Mucosa of descending colon (tissue), 3 donors: ENCODE measurements at regions not wholly inside any gene's neighbourhood (a gene's known extent, or its start where the extent isn't known, plus 50 kb on each side); places are given as distances from the start of the nearest gene placed in this dataset.

Experiments
- ATAC-seq: fragments of 200-7000 bp; cut with Tn5 transposase; one replicate; pipeline ENCODE4 v1.9.1; 2020; ENCODE audit warnings: mild to moderate bottlenecking, moderate library complexity
- DNase-seq, 3 donors: peaks; one replicate each; pipeline ENCODE4 v3.0.0-alpha.2; 2020
- H3K36me3 ChIP-seq: fragments of 200-600 bp; one replicate; pipeline ENCODE4 v1.8.0; 2021; ENCODE audit warnings: low read depth, mild to moderate bottlenecking
- H3K4me1 ChIP-seq: fragments of 200-600 bp; one replicate; pipeline ENCODE4 v1.8.0; 2021; ENCODE audit warnings: low read depth, mild to moderate bottlenecking
- H3K4me3 ChIP-seq: fragments of 200-600 bp; one replicate; pipeline ENCODE4 v1.8.0; 2021; ENCODE audit warnings: mild to moderate bottlenecking
- H3K9me3 ChIP-seq: fragments of 200-600 bp; one replicate; pipeline ENCODE4 v1.8.0; 2021; ENCODE audit warnings: mild to moderate bottlenecking
- intact Hi-C, 2 donors: fragments of 100-400 bp; cut with DNase I in 1 of 2; cut with micrococcal nuclease in 1 of 2; formaldehyde crosslinking; loops; one replicate each; pipeline versions ENCODE4 v1.11.0 to v1.11.1; 2022; cut with DNase I, micrococcal nuclease
- TF ChIP-seq, protein P1 (sequence below): fragments of 200-600 bp; IDR thresholded peaks from one replicate; pipeline ENCODE4 v1.8.0; 2022; ENCODE audit warnings: antibody characterized with exemption, mild to moderate bottlenecking
- donor health status: DM: no; HTN: no; CAD: no; lungs with moderate emphysema.
- donor health status: DM: no; HTN: no; CAD: no.
- donor health status: DM: no; HTN: yes; CAD: no.

DNA sequence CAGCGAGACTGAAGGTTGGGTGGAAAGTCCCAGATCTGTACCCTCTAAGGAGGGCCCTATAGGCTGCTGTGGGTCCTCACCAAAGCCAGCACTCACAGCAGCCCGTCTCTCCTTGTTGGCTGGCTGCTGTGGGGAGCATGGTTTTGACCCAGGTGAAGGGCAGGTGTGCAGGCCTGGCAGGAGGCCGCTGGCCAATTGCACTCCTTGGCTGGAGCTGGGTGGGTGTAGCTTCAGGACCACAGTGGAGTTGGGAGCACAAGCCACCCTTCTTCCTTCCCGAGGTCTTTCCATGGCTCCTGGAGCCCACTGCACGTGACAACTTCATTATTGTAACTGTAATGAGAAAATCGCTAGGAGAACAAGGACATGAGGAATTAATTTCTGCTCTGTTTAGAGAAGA, 287.7 kb upstream of the FOXQ1 start:
- intact Hi-C loops, result no loop called here
- no peak overlapping the region for H3K4me3 ChIP-seq
- H3K4me1 ChIP-seq, result no peaks in the 10 kb centered on the region
- TF ChIP-seq, protein P1, sequence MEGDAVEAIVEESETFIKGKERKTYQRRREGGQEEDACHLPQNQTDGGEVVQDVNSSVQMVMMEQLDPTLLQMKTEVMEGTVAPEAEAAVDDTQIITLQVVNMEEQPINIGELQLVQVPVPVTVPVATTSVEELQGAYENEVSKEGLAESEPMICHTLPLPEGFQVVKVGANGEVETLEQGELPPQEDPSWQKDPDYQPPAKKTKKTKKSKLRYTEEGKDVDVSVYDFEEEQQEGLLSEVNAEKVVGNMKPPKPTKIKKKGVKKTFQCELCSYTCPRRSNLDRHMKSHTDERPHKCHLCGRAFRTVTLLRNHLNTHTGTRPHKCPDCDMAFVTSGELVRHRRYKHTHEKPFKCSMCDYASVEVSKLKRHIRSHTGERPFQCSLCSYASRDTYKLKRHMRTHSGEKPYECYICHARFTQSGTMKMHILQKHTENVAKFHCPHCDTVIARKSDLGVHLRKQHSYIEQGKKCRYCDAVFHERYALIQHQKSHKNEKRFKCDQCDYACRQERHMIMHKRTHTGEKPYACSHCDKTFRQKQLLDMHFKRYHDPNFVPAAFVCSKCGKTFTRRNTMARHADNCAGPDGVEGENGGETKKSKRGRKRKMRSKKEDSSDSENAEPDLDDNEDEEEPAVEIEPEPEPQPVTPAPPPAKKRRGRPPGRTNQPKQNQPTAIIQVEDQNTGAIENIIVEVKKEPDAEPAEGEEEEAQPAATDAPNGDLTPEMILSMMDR, result no peak
- ATAC-seq (no peak), DNase-seq (no peak)
- no peaks in the 10 kb centered on the region for H3K9me3 ChIP-seq
- no peaks in the 10 kb centered on the region for H3K36me3 ChIP-seq

- H3K4me1 ChIP-seq, result no peaks in the 10 kb centered on the region
- no peaks in the 10 kb centered on the region for H3K9me3 ChIP-seq
- intact Hi-C loops, result no loop called here
- TF ChIP-seq, protein P1, result no peak
- no peaks in the 10 kb centered on the region for H3K36me3 ChIP-seq
- no peak overlapping the region for H3K4me3 ChIP-seq
- no peak for DNase-seq
- ATAC-seq, result no peak
Measured at GRCh38 chr6:1023229-1023628, 288.7 kb upstream of the FOXQ1 start.

DNA sequence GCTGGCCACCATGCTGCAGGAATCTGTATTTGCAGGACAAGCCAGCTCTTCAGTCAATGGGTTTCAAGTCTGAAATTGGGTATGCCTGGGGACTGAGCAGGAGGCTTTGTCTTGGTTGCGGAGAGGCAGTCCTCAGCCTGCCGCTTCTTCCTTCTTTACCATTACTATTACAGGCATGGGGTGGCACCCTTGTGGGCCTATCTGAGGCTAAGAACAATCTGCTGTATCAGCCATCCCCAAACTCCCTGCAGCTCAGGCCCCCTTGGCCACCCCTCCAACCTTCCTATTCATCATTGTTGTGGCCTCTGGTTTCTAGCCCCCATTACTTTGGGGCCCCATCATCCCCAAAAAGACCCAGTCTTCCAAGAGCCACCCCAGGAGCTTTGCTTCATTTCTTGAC, 289.2 kb upstream of the FOXQ1 start:
- TF ChIP-seq, protein P1, result no peak
- no peaks in the 10 kb centered on the region for H3K9me3 ChIP-seq
- H3K4me1 ChIP-seq, result no peaks in the 10 kb centered on the region
- H3K4me3 ChIP-seq, result no peak overlapping the region
- ATAC-seq, result no peak
- intact Hi-C loops, result no loop called here
- no peak for DNase-seq
- H3K36me3 ChIP-seq, result no peaks in the 10 kb centered on the region

GRCh38 chr6:1020837-1021236, 291.1 kb upstream of the FOXQ1 start:
- DNase-seq (no peak), ATAC-seq (no peak)
- TF ChIP-seq, protein P1, result no peak
- Histone ChIP-seq H3K4me3 (no peak overlapping the region), H3K36me3 (no peaks in the 10 kb centered on the region), H3K4me1 (no peaks in the 10 kb centered on the region), H3K9me3 (no peaks in the 10 kb centered on the region)
- intact Hi-C loops, result no loop called here

- TF ChIP-seq, protein P1, result no peak
- no peak for ATAC-seq
- intact Hi-C loops, result no loop called here
Measured at GRCh38 chr6:1020133-1020532, 291.8 kb upstream of the FOXQ1 start.

DNA sequence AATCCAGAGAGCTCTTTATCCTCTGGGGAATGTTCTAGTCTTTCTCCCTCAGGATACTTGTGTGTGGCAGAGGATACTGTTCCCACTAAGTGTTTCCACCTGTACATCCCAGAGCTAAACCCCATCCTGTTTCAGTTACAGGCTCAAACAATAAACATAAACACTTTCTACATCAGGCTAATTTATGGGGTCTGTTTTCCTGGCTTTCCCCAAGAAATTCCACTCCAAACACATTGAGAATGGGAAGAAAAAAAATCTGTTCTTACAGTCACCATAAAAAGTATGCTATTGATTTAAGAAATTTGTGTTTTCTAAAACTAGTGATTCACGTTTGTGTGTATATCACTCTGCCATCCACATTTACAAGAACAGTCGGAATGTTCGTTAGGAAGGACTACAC, 293.9 kb upstream of the FOXQ1 start:
- TF ChIP-seq, protein P1, result no peak
- no peaks in the 10 kb centered on the region for H3K36me3 ChIP-seq
- H3K4me1 ChIP-seq, result no peaks in the 10 kb centered on the region
- no peak for ATAC-seq
- intact Hi-C loops, result no loop called here
- H3K4me3 ChIP-seq, result no peak overlapping the region
- DNase-seq, result no peak
- H3K9me3 ChIP-seq, result no peaks in the 10 kb centered on the region

More at GRCh38 chr6:1020133-1020532, 291.8 kb upstream of the FOXQ1 start:
- no peak for DNase-seq
- no peak overlapping the region for H3K4me3 ChIP-seq
- no peaks in the 10 kb centered on the region for H3K9me3 ChIP-seq
- no peaks in the 10 kb centered on the region for H3K4me1 ChIP-seq
- no peaks in the 10 kb centered on the region for H3K36me3 ChIP-seq
